Colon (tissue), 2 donors: ENCODE measurements at regions not wholly inside any gene's neighbourhood (a gene's known extent, or its start where the extent isn't known, plus 50 kb on each side); places are given as distances from the start of the nearest gene placed in this dataset.

ENCODE experiments used
- FAIRE-seq: peaks from 2 replicates; lab custom pipeline; 2012; peaks lifted over from hg19 to GRCh38; lab: Jason Lieb, UNC
- donor health status: control.
- donor health status: control.

GRCh38 chrX:145631461-145631951 lies 186.1 kb upstream of the SLITRK2 start:
- no peak for FAIRE-seq

GRCh38 chrX:145654486-145654885 lies 163.1 kb upstream of the SLITRK2 start:
- FAIRE-seq: no peak

DNA sequence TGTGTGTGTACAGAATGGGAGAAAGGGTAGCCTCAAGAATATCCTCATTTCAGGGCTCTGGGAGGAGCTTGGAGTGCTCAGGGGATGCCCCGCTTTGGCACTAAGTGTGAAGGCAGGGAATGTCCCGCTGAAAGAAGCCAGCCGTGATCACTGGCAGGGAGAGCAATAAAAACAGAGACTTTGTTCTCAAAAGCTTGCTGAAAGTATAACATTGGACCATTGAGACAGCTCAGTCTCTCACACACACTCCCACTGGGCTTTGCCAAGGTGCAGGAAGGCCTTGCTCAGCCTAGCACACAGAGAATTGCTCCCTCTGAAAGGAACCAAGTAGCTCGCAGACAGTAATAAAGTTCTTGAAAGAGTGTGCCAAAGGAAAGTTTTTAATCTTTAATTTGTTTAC lies 143.8 kb upstream of the SLITRK2 start:
- FAIRE-seq: no peak

GRCh38 chrX:145677109-145677817 lies 140.4 kb upstream of the SLITRK2 start:
- FAIRE-seq: no peak

GRCh38 chrX:145682518-145683298 lies 134.9 kb upstream of the SLITRK2 start:
- no peak for FAIRE-seq

- no peak for FAIRE-seq
Measured at GRCh38 chrX:145687146-145687545, 130.5 kb upstream of the SLITRK2 start.

GRCh38 chrX:145687707-145688106 lies 129.9 kb upstream of the SLITRK2 start:
- FAIRE-seq: no peak

- FAIRE-seq: no peak
Measured at GRCh38 chrX:145694048-145694447, 123.6 kb upstream of the SLITRK2 start.

GRCh38 chrX:145715641-145716138 lies 101.9 kb upstream of the SLITRK2 start:
- FAIRE-seq: peak; percentile 49

GRCh38 chrX:145716226-145716625 lies 101.4 kb upstream of the SLITRK2 start:
- no peak for FAIRE-seq

GRCh38 chrX:145727476-145727875 lies 90.2 kb upstream of the SLITRK2 start:
- no peak for FAIRE-seq

GRCh38 chrX:145729635-145730034 lies 88.0 kb upstream of the SLITRK2 start:
- no peak for FAIRE-seq

- no peak for FAIRE-seq
Measured at GRCh38 chrX:145735036-145735435, 82.6 kb upstream of the SLITRK2 start.

DNA sequence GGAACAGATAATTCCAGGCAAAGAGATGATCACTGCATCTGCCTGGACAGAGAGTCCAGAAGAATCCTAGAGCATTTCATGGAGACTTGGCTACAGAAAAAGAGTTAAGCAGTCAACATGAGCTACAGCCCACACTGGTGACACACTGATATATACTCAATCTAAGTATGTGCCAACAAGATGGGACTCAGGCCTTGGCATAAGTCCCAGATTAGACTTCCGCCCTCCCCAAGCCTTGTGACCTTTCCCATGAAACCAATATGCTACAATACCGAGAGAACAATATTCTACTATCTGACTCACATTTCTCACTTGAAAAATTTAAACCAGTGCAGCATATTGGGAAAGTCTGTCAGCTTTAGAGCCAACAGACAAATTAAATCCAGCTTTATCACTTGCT lies 65.7 kb upstream of the SLITRK2 start:
- no peak for FAIRE-seq
